Activated CD8-positive, alpha-beta T cell treated with anti-CD3 and anti-CD28 coated beads, Interleukin-2, amount 10 ng/mL, durations not matched to agents 7 days and 5 days (primary cell): ENCODE measurements at regions not wholly inside any gene's neighbourhood (a gene's known extent, or its start where the extent isn't known, plus 50 kb on each side); places are given as distances from the start of the nearest gene placed in this dataset.

Source experiments
- ATAC-seq: fragments of 150-1000 bp; cut with Tn5 transposase; one replicate; pipeline ENCODE4 v1.10.0; 2021; ENCODE audit warnings: moderate library complexity
- CTCF ChIA-PET: fragments of 350-600 bp; sonication (Branson Sonifier 250); formaldehyde crosslinking; loops from one replicate; lab custom pipeline; 2021; ENCODE audit warnings: antibody characterized with exemption; lab: Charles Lee
- POLR2A ChIA-PET: fragments of 350-600 bp; sonication (Branson Sonifier 250); formaldehyde crosslinking; loops from one replicate; lab custom pipeline; 2021; ENCODE audit warnings: antibody characterized with exemption; lab: Charles Lee
- DNase-seq: peaks from one replicate; pipeline ENCODE4 v3.0.0-alpha.2; 2020
- H3K27ac Mint-ChIP-seq: one replicate; pipeline ENCODE4 v1.8.0; 2021; ENCODE audit warnings: mild to moderate bottlenecking, mixed read lengths
- H3K27me3 Mint-ChIP-seq: one replicate; pipeline ENCODE4 v1.8.0; 2021; ENCODE audit warnings: low read depth, mixed read lengths
- H3K36me3 Mint-ChIP-seq: one replicate; pipeline ENCODE4 v1.8.0; 2021; ENCODE audit warnings: low read depth, mixed read lengths
- H3K4me1 Mint-ChIP-seq: one replicate; pipeline ENCODE4 v1.8.0; 2021; ENCODE audit warnings: low read depth, mixed read lengths
- H3K4me3 Mint-ChIP-seq: one replicate; pipeline ENCODE4 v1.8.0; 2021; ENCODE audit warnings: mild to moderate bottlenecking, mixed read lengths
- H3K9me3 Mint-ChIP-seq: one replicate; pipeline ENCODE4 v1.8.0; 2022; ENCODE audit warnings: mixed read lengths; ENCODE audit not compliant: insufficient read depth

GRCh38 chr14:71489742-71490141 is 442.5 kb upstream of the RGS6 start:
- Mint-ChIP-seq H3K4me1 (peaks cover 5% of the 10 kb centered on the region), H3K9me3 (no peaks in the 10 kb centered on the region), H3K27me3 (no peaks in the 10 kb centered on the region), H3K4me3 (no peak overlapping the region), H3K27ac (no peak overlapping the region), H3K36me3 (peaks cover 15% of the 10 kb centered on the region)
- ATAC-seq: no peak
- POLR2A ChIA-PET: interaction anchor here (1.1 kb wide), 1 partner anchor 8 kb away, joined by 3 read pairs; no protein-coding TSS in a partner anchor
- DNase-seq: no peak
- CTCF ChIA-PET: no interaction called here

GRCh38 chr14:71491931-71492330 is 440.3 kb upstream of the RGS6 start:
- peaks cover 24% of the 10 kb centered on the region for H3K36me3 Mint-ChIP-seq
- CTCF ChIA-PET: no interaction called here
- POLR2A ChIA-PET: no interaction called here
- H3K4me1 Mint-ChIP-seq: peaks cover 5% of the 10 kb centered on the region
- DNase-seq (no peak), ATAC-seq (no peak)
- no peaks in the 10 kb centered on the region for H3K9me3 Mint-ChIP-seq
- no peak overlapping the region for H3K4me3 Mint-ChIP-seq
- peak overlapping the region; percentile 23 for H3K27ac Mint-ChIP-seq
- no peaks in the 10 kb centered on the region for H3K27me3 Mint-ChIP-seq

GRCh38 chr14:71492346-71492745 is 439.9 kb upstream of the RGS6 start:
- ATAC-seq: no peak
- peaks cover 24% of the 10 kb centered on the region for H3K36me3 Mint-ChIP-seq
- no peak for DNase-seq
- H3K27ac Mint-ChIP-seq: no peak overlapping the region
- ChIA-PET CTCF (no interaction called here), POLR2A (no interaction called here)
- no peaks in the 10 kb centered on the region for H3K27me3 Mint-ChIP-seq
- H3K4me3 Mint-ChIP-seq: no peak overlapping the region
- H3K9me3 Mint-ChIP-seq: no peaks in the 10 kb centered on the region
- peaks cover 7% of the 10 kb centered on the region for H3K4me1 Mint-ChIP-seq

- ATAC-seq: no peak
- H3K9me3 Mint-ChIP-seq: no peaks in the 10 kb centered on the region
- H3K27ac Mint-ChIP-seq: no peak overlapping the region
- ChIA-PET POLR2A (interaction anchor here (1.0 to 1.1 kb wide), 2 partner anchors 9 to 176 kb away, joined by 3 read pairs; no protein-coding TSS in a partner anchor), CTCF (interaction anchor here (1.1 to 1.7 kb wide), 7 partner anchors 10 to 255 kb away, joined by 3 to 5 read pairs (median 4); no protein-coding TSS in a partner anchor)
- H3K4me3 Mint-ChIP-seq: no peak overlapping the region
- DNase-seq: no peak
- H3K36me3 Mint-ChIP-seq: peaks cover 16% of the 10 kb centered on the region
- peaks cover 13% of the 10 kb centered on the region for H3K4me1 Mint-ChIP-seq
- no peaks in the 10 kb centered on the region for H3K27me3 Mint-ChIP-seq
Measured at GRCh38 chr14:71497645-71498086, 434.6 kb upstream of the RGS6 start.

GRCh38 chr14:71498212-71498611 is 434.0 kb upstream of the RGS6 start:
- H3K4me1 Mint-ChIP-seq: peaks cover 13% of the 10 kb centered on the region
- H3K4me3 Mint-ChIP-seq: no peak overlapping the region
- H3K36me3 Mint-ChIP-seq: peaks cover 16% of the 10 kb centered on the region
- DNase-seq (no peak), ATAC-seq (no peak)
- H3K27me3 Mint-ChIP-seq: no peaks in the 10 kb centered on the region
- ChIA-PET CTCF (interaction anchor here (1.1 to 1.7 kb wide), 7 partner anchors 10 to 255 kb away, joined by 3 to 5 read pairs (median 4); no protein-coding TSS in a partner anchor), POLR2A (interaction anchor here (0.7 to 1.1 kb wide), 2 partner anchors 9 to 16 kb away, joined by 3 read pairs; no protein-coding TSS in a partner anchor)
- no peaks in the 10 kb centered on the region for H3K9me3 Mint-ChIP-seq
- H3K27ac Mint-ChIP-seq: no peak overlapping the region

GRCh38 chr14:71499018-71499417 is 433.2 kb upstream of the RGS6 start:
- no peaks in the 10 kb centered on the region for H3K9me3 Mint-ChIP-seq
- H3K36me3 Mint-ChIP-seq: peaks cover 13% of the 10 kb centered on the region
- no peak for DNase-seq
- ChIA-PET CTCF (interaction anchor here (1.1 to 1.6 kb wide), 2 partner anchors 11 to 95 kb away, joined by 3 to 4 read pairs; no protein-coding TSS in a partner anchor), POLR2A (no interaction called here)
- ATAC-seq: no peak
- H3K27ac Mint-ChIP-seq: no peak overlapping the region
- H3K4me1 Mint-ChIP-seq: peaks cover 13% of the 10 kb centered on the region
- no peaks in the 10 kb centered on the region for H3K27me3 Mint-ChIP-seq
- no peak overlapping the region for H3K4me3 Mint-ChIP-seq

GRCh38 chr14:71507681-71508080 is 424.5 kb upstream of the RGS6 start:
- Mint-ChIP-seq H3K27ac (no peak overlapping the region), H3K36me3 (peaks cover 8% of the 10 kb centered on the region), H3K4me1 (peaks cover 9% of the 10 kb centered on the region), H3K27me3 (no peaks in the 10 kb centered on the region), H3K9me3 (peaks cover 3% of the 10 kb centered on the region), H3K4me3 (no peak overlapping the region)
- ChIA-PET CTCF (interaction anchor here (0.6 kb wide), 1 partner anchor 21 kb away, joined by 3 read pairs; no protein-coding TSS in a partner anchor), POLR2A (no interaction called here)
- ATAC-seq (no peak), DNase-seq (no peak)

- no peak for DNase-seq
- Mint-ChIP-seq H3K9me3 (peaks cover 3% of the 10 kb centered on the region), H3K4me3 (no peak overlapping the region), H3K4me1 (peaks cover 9% of the 10 kb centered on the region), H3K27ac (no peak overlapping the region), H3K36me3 (peaks cover 17% of the 10 kb centered on the region), H3K27me3 (no peaks in the 10 kb centered on the region)
- ChIA-PET POLR2A (interaction anchor here (0.7 kb wide), 1 partner anchor 27 kb away, joined by 3 read pairs; no protein-coding TSS in a partner anchor), CTCF (no interaction called here)
- ATAC-seq: no peak
Measured at GRCh38 chr14:71508901-71509300, 423.3 kb upstream of the RGS6 start.

- POLR2A ChIA-PET: interaction anchor here (0.6 kb wide), 1 partner anchor 11 kb away, joined by 3 read pairs; no protein-coding TSS in a partner anchor
- CTCF ChIA-PET: no interaction called here
- Mint-ChIP-seq H3K36me3 (peaks cover 27% of the 10 kb centered on the region), H3K9me3 (peaks cover 3% of the 10 kb centered on the region), H3K27ac (no peak overlapping the region), H3K4me1 (peaks cover 9% of the 10 kb centered on the region), H3K4me3 (no peak overlapping the region), H3K27me3 (no peaks in the 10 kb centered on the region)
- ATAC-seq: no peak
- no peak for DNase-seq
Measured at GRCh38 chr14:71511152-71511551, 421.1 kb upstream of the RGS6 start.

- ATAC-seq (no peak), DNase-seq (no peak)
- ChIA-PET POLR2A (no interaction called here), CTCF (interaction anchor here (1.0 kb wide), 1 partner anchor 48 kb away, joined by 3 read pairs; no protein-coding TSS in a partner anchor)
- no peak overlapping the region for H3K27ac Mint-ChIP-seq
- H3K36me3 Mint-ChIP-seq: peaks cover 34% of the 10 kb centered on the region
- no peaks in the 10 kb centered on the region for H3K4me1 Mint-ChIP-seq
- no peaks in the 10 kb centered on the region for H3K9me3 Mint-ChIP-seq
- no peaks in the 10 kb centered on the region for H3K27me3 Mint-ChIP-seq
- H3K4me3 Mint-ChIP-seq: no peak overlapping the region
Measured at GRCh38 chr14:71514941-71515919, 417.0 kb upstream of the RGS6 start.

- H3K36me3 Mint-ChIP-seq: peaks cover 23% of the 10 kb centered on the region
Measured at GRCh38 chr14:71521238-71522135, 410.7 kb upstream of the RGS6 start.

More at GRCh38 chr14:71521238-71522135, 410.7 kb upstream of the RGS6 start:
- ChIA-PET POLR2A (interaction anchor here (0.6 kb wide), 1 partner anchor 10 kb away, joined by 3 read pairs; no protein-coding TSS in a partner anchor), CTCF (no interaction called here)
- H3K27ac Mint-ChIP-seq: no peak overlapping the region
- H3K27me3 Mint-ChIP-seq: no peaks in the 10 kb centered on the region
- peaks cover 9% of the 10 kb centered on the region for H3K4me1 Mint-ChIP-seq
- H3K4me3 Mint-ChIP-seq: no peak overlapping the region
- DNase-seq (no peak), ATAC-seq (no peak)
- H3K9me3 Mint-ChIP-seq: no peaks in the 10 kb centered on the region
